ENCODE measurements at regions not wholly inside any gene's neighbourhood (a gene's known extent, or its start where the extent isn't known, plus 50 kb on each side); places are given as distances from the start of the nearest gene placed in this dataset.

DNA sequence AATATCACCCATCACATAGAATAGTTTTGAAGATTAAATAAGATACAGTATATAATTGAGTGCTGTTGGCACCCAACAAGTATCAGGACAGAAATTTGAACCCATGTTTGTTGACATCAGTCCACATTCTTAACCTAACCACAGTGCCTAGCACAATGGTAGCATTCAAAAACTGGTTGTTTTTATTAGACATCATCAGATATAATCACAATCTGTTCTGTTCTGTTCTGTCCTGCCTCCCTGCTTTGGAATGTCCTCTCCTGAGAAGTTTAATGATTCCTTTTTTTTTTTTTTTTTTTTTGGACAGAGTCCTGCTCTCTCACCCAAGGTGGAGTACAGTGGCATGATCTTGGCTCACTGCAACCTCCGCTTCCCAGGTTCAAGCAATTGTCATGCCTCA lies 476.6 kb downstream of the RMST start:
- no peak for TF ChIP-seq KDM1A (IDR thresholded peaks at IDR 0.05)
- no peak for TF ChIP-seq MAFK (IDR thresholded peaks at IDR 0.05; ENCODE audit: low read length)
- no peak for TF ChIP-seq ZNF696 (CRISPR knock-in tag; conservative IDR thresholded peaks at IDR 0.05)
- TF ChIP-seq XRCC5 (IDR thresholded peaks at IDR 0.05; ENCODE audit: low read depth, low read length): no peak
- TF ChIP-seq TEAD4 (IDR thresholded peaks at IDR 0.05; ENCODE audit: low read length): no peak
- no peak for TF ChIP-seq TEAD4 (CRISPR knock-in tag; IDR thresholded peaks at IDR 0.05; ENCODE audit: borderline replicate concordance)
- TF ChIP-seq TAF15 (IDR thresholded peaks at IDR 0.05; ENCODE audit: low read depth, low read length): no peak
- no peak for TF ChIP-seq BHLHE40 (IDR thresholded peaks at IDR 0.05; ENCODE audit: low read length)
- TF ChIP-seq, protein P1, sequence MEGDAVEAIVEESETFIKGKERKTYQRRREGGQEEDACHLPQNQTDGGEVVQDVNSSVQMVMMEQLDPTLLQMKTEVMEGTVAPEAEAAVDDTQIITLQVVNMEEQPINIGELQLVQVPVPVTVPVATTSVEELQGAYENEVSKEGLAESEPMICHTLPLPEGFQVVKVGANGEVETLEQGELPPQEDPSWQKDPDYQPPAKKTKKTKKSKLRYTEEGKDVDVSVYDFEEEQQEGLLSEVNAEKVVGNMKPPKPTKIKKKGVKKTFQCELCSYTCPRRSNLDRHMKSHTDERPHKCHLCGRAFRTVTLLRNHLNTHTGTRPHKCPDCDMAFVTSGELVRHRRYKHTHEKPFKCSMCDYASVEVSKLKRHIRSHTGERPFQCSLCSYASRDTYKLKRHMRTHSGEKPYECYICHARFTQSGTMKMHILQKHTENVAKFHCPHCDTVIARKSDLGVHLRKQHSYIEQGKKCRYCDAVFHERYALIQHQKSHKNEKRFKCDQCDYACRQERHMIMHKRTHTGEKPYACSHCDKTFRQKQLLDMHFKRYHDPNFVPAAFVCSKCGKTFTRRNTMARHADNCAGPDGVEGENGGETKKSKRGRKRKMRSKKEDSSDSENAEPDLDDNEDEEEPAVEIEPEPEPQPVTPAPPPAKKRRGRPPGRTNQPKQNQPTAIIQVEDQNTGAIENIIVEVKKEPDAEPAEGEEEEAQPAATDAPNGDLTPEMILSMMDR (IDR thresholded peaks at IDR 0.05 in 2 of 3, conservative IDR thresholded peaks at IDR 0.05 in 1 of 3; ENCODE audit: insufficient read depth in 2 of 3, low read depth in 1 of 3, low read length in 3 of 3): no peak
- no peak for TF ChIP-seq RAD51 (IDR thresholded peaks at IDR 0.05; ENCODE audit: borderline replicate concordance, low read depth)
- TF ChIP-seq NFRKB (IDR thresholded peaks at IDR 0.05; ENCODE audit: low read depth): no peak
- no peak for TF ChIP-seq HNRNPH1 (optimal IDR thresholded peaks at IDR 0.05; ENCODE audit: low read depth, low read length)
- TF ChIP-seq, protein P2, sequence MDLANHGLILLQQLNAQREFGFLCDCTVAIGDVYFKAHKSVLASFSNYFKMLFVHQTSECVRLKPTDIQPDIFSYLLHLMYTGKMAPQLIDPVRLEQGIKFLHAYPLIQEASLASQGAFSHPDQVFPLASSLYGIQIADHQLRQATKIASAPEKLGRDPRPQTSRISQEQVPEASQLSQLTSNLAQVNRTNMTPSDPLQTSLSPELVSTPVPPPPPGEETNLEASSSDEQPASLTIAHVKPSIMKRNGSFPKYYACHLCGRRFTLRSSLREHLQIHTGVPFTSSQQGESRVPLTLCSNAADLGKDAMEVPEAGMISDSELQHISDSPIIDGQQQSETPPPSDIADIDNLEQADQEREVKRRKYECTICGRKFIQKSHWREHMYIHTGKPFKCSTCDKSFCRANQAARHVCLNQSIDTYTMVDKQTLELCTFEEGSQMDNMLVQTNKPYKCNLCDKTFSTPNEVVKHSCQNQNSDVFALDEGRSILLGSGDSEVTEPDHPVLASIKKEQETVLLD (IDR thresholded peaks at IDR 0.05): no peak

Data from K562 (cell line).